ENCODE measurements at regions not wholly inside any gene's neighbourhood (a gene's known extent, or its start where the extent isn't known, plus 50 kb on each side); places are given as distances from the start of the nearest gene placed in this dataset.

GRCh38 chr20:6483727-6484126 is 283.8 kb upstream of the BMP2 start:
- TF ChIP-seq, protein P1, sequence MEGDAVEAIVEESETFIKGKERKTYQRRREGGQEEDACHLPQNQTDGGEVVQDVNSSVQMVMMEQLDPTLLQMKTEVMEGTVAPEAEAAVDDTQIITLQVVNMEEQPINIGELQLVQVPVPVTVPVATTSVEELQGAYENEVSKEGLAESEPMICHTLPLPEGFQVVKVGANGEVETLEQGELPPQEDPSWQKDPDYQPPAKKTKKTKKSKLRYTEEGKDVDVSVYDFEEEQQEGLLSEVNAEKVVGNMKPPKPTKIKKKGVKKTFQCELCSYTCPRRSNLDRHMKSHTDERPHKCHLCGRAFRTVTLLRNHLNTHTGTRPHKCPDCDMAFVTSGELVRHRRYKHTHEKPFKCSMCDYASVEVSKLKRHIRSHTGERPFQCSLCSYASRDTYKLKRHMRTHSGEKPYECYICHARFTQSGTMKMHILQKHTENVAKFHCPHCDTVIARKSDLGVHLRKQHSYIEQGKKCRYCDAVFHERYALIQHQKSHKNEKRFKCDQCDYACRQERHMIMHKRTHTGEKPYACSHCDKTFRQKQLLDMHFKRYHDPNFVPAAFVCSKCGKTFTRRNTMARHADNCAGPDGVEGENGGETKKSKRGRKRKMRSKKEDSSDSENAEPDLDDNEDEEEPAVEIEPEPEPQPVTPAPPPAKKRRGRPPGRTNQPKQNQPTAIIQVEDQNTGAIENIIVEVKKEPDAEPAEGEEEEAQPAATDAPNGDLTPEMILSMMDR (IDR thresholded peaks at IDR 0.05; ENCODE audit: low read depth, low read length), result no peak
- no peak overlapping the region for H3K4me3 ChIP-seq (ENCODE audit: low read depth, low read length)

- H3K4me3 ChIP-seq (ENCODE audit: low read depth, low read length), result no peak overlapping the region
- TF ChIP-seq, protein P1 (IDR thresholded peaks at IDR 0.05; ENCODE audit: low read depth, low read length), result no peak
Measured at GRCh38 chr20:6482486-6482885, 285.0 kb upstream of the BMP2 start.

DNA sequence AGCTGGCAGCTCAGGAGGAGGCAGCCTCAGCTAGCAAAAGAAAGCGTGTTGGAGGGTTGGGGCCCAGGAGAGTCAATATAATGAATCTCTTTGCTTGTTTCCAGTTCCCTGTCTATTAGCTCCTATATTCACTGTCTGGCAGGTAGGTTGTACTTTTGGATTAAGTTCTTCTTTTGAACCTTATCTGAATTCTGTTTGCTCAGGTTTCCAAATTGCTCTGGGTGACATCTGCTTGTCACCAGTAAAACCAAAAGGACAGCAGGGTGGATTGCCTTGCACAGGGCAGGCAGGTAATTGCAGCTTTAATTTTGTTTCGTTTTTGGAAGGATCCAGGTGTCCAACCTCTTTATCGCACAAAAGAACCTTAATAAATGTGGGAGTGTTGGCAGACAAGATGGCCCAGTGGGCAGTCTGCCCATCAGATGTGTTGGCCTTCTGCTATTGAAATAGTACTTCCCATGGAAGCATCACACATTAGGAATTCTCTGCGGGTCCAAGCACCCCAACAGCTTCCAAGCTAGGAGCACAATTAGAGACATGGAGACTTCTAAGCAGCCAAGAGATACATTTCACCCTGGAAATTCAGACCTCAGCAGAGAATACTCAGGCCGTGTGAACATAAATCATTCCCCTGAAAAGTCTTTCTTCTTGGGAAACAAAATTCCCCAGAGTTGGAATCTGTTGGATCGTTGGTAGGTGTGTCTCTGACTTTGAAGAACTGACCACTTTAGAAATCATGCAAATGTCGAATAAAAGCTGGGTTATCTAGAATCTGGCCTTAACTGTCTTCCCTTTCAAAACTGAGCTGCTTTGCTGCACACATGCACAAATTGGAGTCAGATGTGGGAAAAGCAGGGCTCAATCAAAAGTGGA is 286.9 kb upstream of the BMP2 start:
- TF ChIP-seq, protein P1 (IDR thresholded peaks at IDR 0.05; ENCODE audit: low read depth, low read length), result no peak
- H3K4me3 ChIP-seq (ENCODE audit: low read depth, low read length), result no peak overlapping the region

DNA sequence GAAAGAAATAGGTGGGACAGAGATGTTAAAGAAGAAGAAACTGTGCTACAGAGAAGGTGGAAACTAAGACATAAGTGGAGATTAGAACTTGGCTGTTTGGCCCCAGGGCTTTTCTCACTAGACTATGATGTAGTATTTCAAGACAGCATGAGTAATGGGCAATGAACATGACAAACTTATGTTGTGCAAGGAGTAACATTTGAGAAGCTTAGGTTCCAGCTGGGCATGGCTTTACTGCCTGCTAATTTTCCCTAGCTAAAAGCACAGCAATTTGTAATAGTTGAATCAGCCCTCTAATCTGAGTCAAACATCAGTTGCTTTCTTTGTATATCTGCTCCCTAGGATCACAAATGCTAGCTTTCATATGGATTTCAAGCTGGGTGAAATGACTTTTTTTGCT is 294.3 kb upstream of the BMP2 start:
- TF ChIP-seq, protein P1 (IDR thresholded peaks at IDR 0.05; ENCODE audit: low read depth, low read length), result no peak
- no peak overlapping the region for H3K4me3 ChIP-seq (ENCODE audit: low read depth, low read length)

DNA sequence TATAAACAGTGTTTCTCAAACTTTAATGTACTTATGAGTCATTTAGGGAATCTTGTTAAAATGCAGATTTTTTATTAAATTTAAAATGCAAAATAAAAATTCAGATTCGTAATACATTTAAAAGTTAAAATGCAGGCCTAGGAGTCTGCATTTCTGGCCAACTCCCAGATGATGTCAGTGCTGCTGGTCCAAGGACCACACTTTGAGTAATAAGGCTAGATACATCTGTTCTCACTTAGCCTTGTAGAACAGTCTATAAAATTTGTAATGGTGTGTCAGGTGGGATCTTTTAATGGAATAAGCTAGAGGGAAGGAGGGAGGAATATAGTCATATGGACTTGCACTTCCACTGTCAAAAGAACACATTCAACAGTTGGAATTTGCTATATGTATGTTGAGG is 295.6 kb upstream of the BMP2 start:
- no peak overlapping the region for H3K4me3 ChIP-seq (ENCODE audit: low read depth, low read length)
- TF ChIP-seq, protein P1 (IDR thresholded peaks at IDR 0.05; ENCODE audit: low read depth, low read length), result no peak

DNA sequence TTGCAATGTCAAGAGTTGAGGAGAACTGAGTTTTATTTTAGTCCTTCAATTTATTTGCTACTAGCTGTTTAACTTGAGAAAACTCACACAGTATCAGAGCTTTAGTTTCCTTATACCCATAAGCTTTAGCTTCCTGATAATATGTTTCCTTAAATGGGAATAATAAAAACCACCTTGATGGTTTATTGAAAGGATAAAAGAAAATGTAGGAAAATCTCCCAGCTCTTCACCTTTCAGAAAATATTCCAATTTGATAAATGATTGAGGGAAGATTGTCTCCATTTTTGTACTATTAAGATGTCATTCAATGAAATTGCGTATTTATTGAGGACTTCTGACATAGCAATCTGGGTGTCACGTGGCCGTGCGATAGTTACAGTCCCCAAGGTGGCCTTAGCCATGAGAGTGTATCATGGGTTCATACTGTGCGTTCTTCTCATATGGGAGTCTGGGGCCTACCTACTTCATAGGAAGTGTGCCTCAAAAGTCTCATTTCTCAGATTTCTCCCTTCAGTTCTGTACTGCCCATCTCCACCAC is 296.3 kb upstream of the BMP2 start:
- TF ChIP-seq, protein P1 (IDR thresholded peaks at IDR 0.05; ENCODE audit: low read depth, low read length), result no peak
- no peak overlapping the region for H3K4me3 ChIP-seq (ENCODE audit: low read depth, low read length)

DNA sequence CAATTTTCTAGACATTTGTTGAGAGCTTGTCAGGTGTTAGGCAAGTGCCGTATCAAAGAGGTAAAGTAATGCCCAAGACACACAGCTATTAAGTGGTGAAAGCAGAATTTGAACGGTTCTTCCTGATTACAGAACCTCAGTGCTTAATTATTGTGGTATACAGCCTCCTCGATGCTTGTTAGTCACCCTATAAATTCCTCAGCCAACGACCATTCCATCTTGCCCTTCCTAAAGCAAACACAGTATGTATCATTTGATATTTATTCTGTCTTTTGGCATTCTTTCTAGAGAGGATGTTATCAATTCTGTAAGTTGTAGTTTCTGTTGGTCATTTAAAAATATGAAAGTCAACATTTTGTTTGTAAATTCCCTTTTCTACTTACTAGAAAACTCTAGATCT is 297.8 kb upstream of the BMP2 start:
- no peak overlapping the region for H3K4me3 ChIP-seq (ENCODE audit: low read depth, low read length)
- TF ChIP-seq, protein P1 (IDR thresholded peaks at IDR 0.05; ENCODE audit: low read depth, low read length), result no peak

Measured in WI38 (cell line).